HEK293 (cell line): ENCODE measurements at regions not wholly inside any gene's neighbourhood (a gene's known extent, or its start where the extent isn't known, plus 50 kb on each side); places are given as distances from the start of the nearest gene placed in this dataset.

ENCODE experiments used
- CTCF ChIA-PET: fragments of 350-600 bp; formaldehyde crosslinking; extraction: SDS; loops from one replicate; lab custom pipeline; 2021; ENCODE audit warnings: antibody characterized with exemption; lab: Yijun Ruan, JAX
- POLR2A ChIA-PET: fragments of 300-600 bp; formaldehyde crosslinking; extraction: SDS; loops from one replicate; lab custom pipeline; 2020; ENCODE audit warnings: antibody characterized with exemption, inconsistent platforms; lab: Yijun Ruan, JAX
- H3K27ac ChIP-seq: fragments of 200-500 bp; sonication (Bioruptor generic); 2 replicates; pipeline ENCODE4 v1.5.1; 2014; ENCODE audit warnings: low read depth, low read length, control low read depth, inconsistent platforms; ENCODE audit errors: extremely low read depth
- H3K36me3 ChIP-seq, 2 experiments: fragments of 200-500 bp in 1 of 2; sonication (Bioruptor generic) in 1 of 2; 1 replicate in 1 of 2; 2 replicates in 1 of 2; pipeline ENCODE4 v1.5.1; 2014 to 2017; ENCODE audit warnings: inconsistent platforms in 2 of 2, low read length in 2 of 2; ENCODE audit not compliant: control insufficient read depth in 2 of 2, insufficient read depth in 1 of 2
- H3K4me1 ChIP-seq: fragments of 200-500 bp; sonication (Bioruptor generic); 2 replicates; pipeline ENCODE4 v1.5.1; 2014; ENCODE audit warnings: mild to moderate bottlenecking, low read length, inconsistent platforms; ENCODE audit not compliant: control insufficient read depth, insufficient read depth
- H3K4me3 ChIP-seq: 2 replicates; pipeline ENCODE4 v1.5.1; 2011; ENCODE audit warnings: low read depth, mild to moderate bottlenecking, control low read depth, low read length, moderate library complexity
- H3K9me3 ChIP-seq: fragments of 200-500 bp; sonication (Bioruptor generic); 2 replicates; pipeline ENCODE4 v1.5.1; 2014; ENCODE audit warnings: low read depth, low read length, inconsistent platforms; ENCODE audit not compliant: control insufficient read depth, insufficient read depth
- GLIS1 ChIP-seq: fragments of 450-650 bp; formaldehyde crosslinking; IDR thresholded peaks from 2 replicates; pipeline ENCODE4 v1.5.1; 2016; ENCODE audit warnings: missing biosample characterization, missing genetic modification characterization
- OVOL3 ChIP-seq: fragments of 450-650 bp; formaldehyde crosslinking; IDR thresholded peaks from 2 replicates; pipeline ENCODE4 v1.5.1; 2016; ENCODE audit warnings: missing biosample characterization, missing genetic modification characterization
- PRDM1 ChIP-seq: fragments of 450-650 bp; formaldehyde crosslinking; IDR thresholded peaks from 2 replicates; pipeline ENCODE4; 2016; ENCODE audit warnings: missing biosample characterization, missing genetic modification characterization
- YY2 ChIP-seq: fragments of 450-650 bp; formaldehyde crosslinking; IDR thresholded peaks from 2 replicates; pipeline ENCODE4 v1.5.1; 2016; ENCODE audit warnings: missing biosample characterization, missing genetic modification characterization
- ZBTB17 ChIP-seq: fragments of 450-650 bp; formaldehyde crosslinking; IDR thresholded peaks from 2 replicates; pipeline ENCODE4 v1.5.1; 2016; ENCODE audit warnings: missing biosample characterization, missing genetic modification characterization
- ZFP37 ChIP-seq: fragments of 450-650 bp; formaldehyde crosslinking; IDR thresholded peaks from 2 replicates; pipeline ENCODE4 v1.5.1; 2016; ENCODE audit warnings: missing biosample characterization, missing genetic modification characterization
- ZFP41 ChIP-seq: fragments of 450-650 bp; formaldehyde crosslinking; IDR thresholded peaks from 2 replicates; pipeline ENCODE4 v1.5.1; 2016; ENCODE audit warnings: missing biosample characterization, missing genetic modification characterization, borderline replicate concordance
- ZNF112 ChIP-seq: fragments of 450-650 bp; formaldehyde crosslinking; IDR thresholded peaks from 2 replicates; pipeline ENCODE4 v1.5.0; 2017; ENCODE audit warnings: missing biosample characterization, missing genetic modification characterization
- ZNF138 ChIP-seq: fragments of 450-650 bp; formaldehyde crosslinking; IDR thresholded peaks from 2 replicates; pipeline ENCODE4 v1.5.1; 2016; ENCODE audit warnings: missing biosample characterization, missing genetic modification characterization, borderline replicate concordance
- ZNF211 ChIP-seq: fragments of 450-650 bp; formaldehyde crosslinking; IDR thresholded peaks from 2 replicates; pipeline ENCODE4 v1.5.1; 2016; ENCODE audit warnings: low read depth, missing biosample characterization, missing genetic modification characterization
- ZNF266 ChIP-seq: fragments of 450-650 bp; formaldehyde crosslinking; IDR thresholded peaks from 2 replicates; pipeline ENCODE4 v1.5.1; 2016; ENCODE audit warnings: missing biosample characterization, missing genetic modification characterization, low read depth
- ZNF324 ChIP-seq: fragments of 450-650 bp; formaldehyde crosslinking; IDR thresholded peaks from 2 replicates; pipeline ENCODE4 v1.5.1; 2016; ENCODE audit warnings: missing biosample characterization, missing genetic modification characterization
- ZNF354C ChIP-seq: fragments of 450-650 bp; formaldehyde crosslinking; IDR thresholded peaks from 2 replicates; pipeline ENCODE4 v1.5.1; 2016; ENCODE audit warnings: missing biosample characterization, missing genetic modification characterization, low read depth, borderline replicate concordance
- ZNF366 ChIP-seq: fragments of 450-650 bp; formaldehyde crosslinking; conservative IDR thresholded peaks from 2 replicates; pipeline ENCODE4 v1.5.1; 2016; ENCODE audit warnings: missing biosample characterization, missing genetic modification characterization
- ZNF473 ChIP-seq: fragments of 450-650 bp; formaldehyde crosslinking; IDR thresholded peaks from 2 replicates; pipeline ENCODE4 v1.5.1; 2017; ENCODE audit warnings: missing biosample characterization, missing genetic modification characterization
- ZNF561 ChIP-seq: fragments of 450-650 bp; IDR thresholded peaks from 2 replicates; pipeline ENCODE4 v1.5.1; 2018; ENCODE audit warnings: missing biosample characterization, missing genetic modification characterization, borderline replicate concordance
- ZNF660 ChIP-seq: fragments of 450-650 bp; IDR thresholded peaks from 2 replicates; pipeline ENCODE4 v1.5.1; 2018; ENCODE audit warnings: missing biosample characterization, mild to moderate bottlenecking, missing genetic modification characterization
- ZNF791 ChIP-seq: fragments of 450-650 bp; formaldehyde crosslinking; IDR thresholded peaks from 2 replicates; pipeline ENCODE4 v1.5.1; 2016; ENCODE audit warnings: missing biosample characterization, missing genetic modification characterization
- ZSCAN30 ChIP-seq: fragments of 450-650 bp; IDR thresholded peaks from 2 replicates; pipeline ENCODE4 v1.5.1; 2018; ENCODE audit warnings: missing biosample characterization, mild to moderate bottlenecking, missing genetic modification characterization, moderate library complexity
- TF ChIP-seq, protein P1 (sequence below): fragments of 450-650 bp; formaldehyde crosslinking; IDR thresholded peaks from 2 replicates; pipeline ENCODE4 v1.5.1; 2016; ENCODE audit warnings: missing biosample characterization, missing genetic modification characterization
- TF ChIP-seq, protein P2 (sequence below): fragments of 450-650 bp; formaldehyde crosslinking; IDR thresholded peaks from 2 replicates; pipeline ENCODE4 v1.5.1; 2017; ENCODE audit warnings: missing biosample characterization, missing genetic modification characterization
- TF ChIP-seq, protein P3 (sequence below): fragments of 450-650 bp; formaldehyde crosslinking; IDR thresholded peaks from 2 replicates; pipeline ENCODE4 v1.5.1; 2017; ENCODE audit warnings: missing biosample characterization, mild to moderate bottlenecking, missing genetic modification characterization, moderate library complexity
- TF ChIP-seq, protein P4 (sequence below): fragments of 450-650 bp; formaldehyde crosslinking; IDR thresholded peaks from 2 replicates; pipeline ENCODE4 v1.5.1; 2016; ENCODE audit warnings: missing biosample characterization, missing genetic modification characterization
- TF ChIP-seq, protein P5 (sequence below): fragments of 450-650 bp; formaldehyde crosslinking; IDR thresholded peaks from 2 replicates; pipeline ENCODE4 v1.5.1; 2017; ENCODE audit warnings: missing biosample characterization, missing genetic modification characterization
- TF ChIP-seq, protein P6 (sequence below): fragments of 450-650 bp; formaldehyde crosslinking; IDR thresholded peaks from 2 replicates; pipeline ENCODE4 v1.5.1; 2016; ENCODE audit warnings: missing biosample characterization, missing genetic modification characterization

DNA sequence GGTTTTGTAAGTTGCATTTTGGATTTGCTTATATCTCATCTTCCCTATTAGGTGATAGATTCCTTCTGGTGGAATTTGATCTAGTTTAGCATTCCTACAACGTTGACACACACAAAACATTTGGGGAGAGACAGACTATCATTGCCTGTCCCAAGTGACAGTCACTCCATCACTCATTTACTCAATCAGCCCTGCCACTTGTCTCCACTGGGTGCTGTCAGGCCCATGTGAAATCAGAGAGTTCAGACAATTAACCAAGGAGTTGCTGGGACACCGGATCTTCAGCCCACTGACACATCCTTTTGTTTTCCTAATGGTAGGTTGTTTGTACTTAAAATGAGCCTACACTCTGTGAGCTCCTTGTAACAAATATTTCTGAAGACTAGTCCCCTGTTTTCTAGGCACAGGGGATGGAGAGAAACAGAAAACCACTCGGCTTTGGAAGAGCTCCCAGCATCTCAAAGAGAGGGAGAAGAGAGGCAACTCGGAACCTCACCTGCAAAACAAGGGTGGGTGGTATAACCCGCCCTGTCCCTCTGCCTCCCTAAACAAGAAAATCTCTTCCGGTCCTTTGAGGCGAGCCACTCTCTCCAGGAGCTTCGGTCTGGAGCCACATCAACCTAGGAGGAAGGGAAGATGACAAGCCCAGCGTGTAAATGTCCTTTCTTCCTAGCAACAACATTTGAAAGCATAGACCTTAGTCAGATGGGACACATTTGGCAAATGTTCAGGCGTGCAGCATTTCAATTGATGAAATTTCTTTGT, 440.9 kb upstream of the KLF12 start:
- ChIA-PET POLR2A (no interaction called here), CTCF (no interaction called here)
- H3K27ac ChIP-seq: no peak overlapping the region
- no peaks in the 10 kb centered on the region for H3K4me1 ChIP-seq
- no peaks in the 10 kb centered on the region for H3K9me3 ChIP-seq
- peak overlapping the region; percentile 32 for H3K4me3 ChIP-seq
- no peaks in the 10 kb centered on the region for H3K36me3 ChIP-seq
- TF ChIP-seq ZSCAN30 (tag by site-specific recombination) (no peak), ZNF211 (tag by site-specific recombination) (no peak), ZNF266 (tag by site-specific recombination) (no peak), ZFP37 (tag by site-specific recombination) (0 out of 2 replicates have a peak, but pooled peaks have one; percentile 22), ZFP41 (tag by site-specific recombination) (no peak), ZNF138 (tag by site-specific recombination) (no peak), ZNF366 (tag by site-specific recombination) (0 out of 2 replicates have a peak, but pooled peaks have one; percentile 17), ZBTB17 (tag by site-specific recombination) (peak; percentile 39; the same call in 1 of the 2 replicates), ZNF324 (tag by site-specific recombination) (no peak), ZNF791 (tag by site-specific recombination) (no peak), ZNF354C (tag by site-specific recombination) (no peak), ZNF561 (no peak), ZNF660 (tag by site-specific recombination) (no peak), ZNF473 (tag by site-specific recombination) (no peak), GLIS1 (tag by site-specific recombination) (no peak), ZNF112 (tag by site-specific recombination) (no peak), PRDM1 (tag by site-specific recombination) (0 out of 2 replicates have a peak, but pooled peaks have one; percentile 10), YY2 (no peak), OVOL3 (tag by site-specific recombination) (no peak)
- TF ChIP-seq, protein P1, sequence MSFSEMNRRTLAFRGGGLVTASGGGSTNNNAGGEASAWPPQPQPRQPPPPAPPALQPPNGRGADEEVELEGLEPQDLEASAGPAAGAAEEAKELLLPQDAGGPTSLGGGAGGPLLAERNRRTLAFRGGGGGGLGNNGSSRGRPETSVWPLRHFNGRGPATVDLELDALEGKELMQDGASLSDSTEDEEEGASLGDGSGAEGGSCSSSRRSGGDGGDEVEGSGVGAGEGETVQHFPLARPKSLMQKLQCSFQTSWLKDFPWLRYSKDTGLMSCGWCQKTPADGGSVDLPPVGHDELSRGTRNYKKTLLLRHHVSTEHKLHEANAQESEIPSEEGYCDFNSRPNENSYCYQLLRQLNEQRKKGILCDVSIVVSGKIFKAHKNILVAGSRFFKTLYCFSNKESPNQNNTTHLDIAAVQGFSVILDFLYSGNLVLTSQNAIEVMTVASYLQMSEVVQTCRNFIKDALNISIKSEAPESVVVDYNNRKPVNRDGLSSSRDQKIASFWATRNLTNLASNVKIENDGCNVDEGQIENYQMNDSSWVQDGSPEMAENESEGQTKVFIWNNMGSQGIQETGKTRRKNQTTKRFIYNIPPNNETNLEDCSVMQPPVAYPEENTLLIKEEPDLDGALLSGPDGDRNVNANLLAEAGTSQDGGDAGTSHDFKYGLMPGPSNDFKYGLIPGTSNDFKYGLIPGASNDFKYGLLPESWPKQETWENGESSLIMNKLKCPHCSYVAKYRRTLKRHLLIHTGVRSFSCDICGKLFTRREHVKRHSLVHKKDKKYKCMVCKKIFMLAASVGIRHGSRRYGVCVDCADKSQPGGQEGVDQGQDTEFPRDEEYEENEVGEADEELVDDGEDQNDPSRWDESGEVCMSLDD (tag by site-specific recombination): no peak
- TF ChIP-seq, protein P2, sequence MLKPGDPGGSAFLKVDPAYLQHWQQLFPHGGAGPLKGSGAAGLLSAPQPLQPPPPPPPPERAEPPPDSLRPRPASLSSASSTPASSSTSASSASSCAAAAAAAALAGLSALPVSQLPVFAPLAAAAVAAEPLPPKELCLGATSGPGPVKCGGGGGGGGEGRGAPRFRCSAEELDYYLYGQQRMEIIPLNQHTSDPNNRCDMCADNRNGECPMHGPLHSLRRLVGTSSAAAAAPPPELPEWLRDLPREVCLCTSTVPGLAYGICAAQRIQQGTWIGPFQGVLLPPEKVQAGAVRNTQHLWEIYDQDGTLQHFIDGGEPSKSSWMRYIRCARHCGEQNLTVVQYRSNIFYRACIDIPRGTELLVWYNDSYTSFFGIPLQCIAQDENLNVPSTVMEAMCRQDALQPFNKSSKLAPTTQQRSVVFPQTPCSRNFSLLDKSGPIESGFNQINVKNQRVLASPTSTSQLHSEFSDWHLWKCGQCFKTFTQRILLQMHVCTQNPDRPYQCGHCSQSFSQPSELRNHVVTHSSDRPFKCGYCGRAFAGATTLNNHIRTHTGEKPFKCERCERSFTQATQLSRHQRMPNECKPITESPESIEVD (tag by site-specific recombination): no peak
- TF ChIP-seq, protein P3, sequence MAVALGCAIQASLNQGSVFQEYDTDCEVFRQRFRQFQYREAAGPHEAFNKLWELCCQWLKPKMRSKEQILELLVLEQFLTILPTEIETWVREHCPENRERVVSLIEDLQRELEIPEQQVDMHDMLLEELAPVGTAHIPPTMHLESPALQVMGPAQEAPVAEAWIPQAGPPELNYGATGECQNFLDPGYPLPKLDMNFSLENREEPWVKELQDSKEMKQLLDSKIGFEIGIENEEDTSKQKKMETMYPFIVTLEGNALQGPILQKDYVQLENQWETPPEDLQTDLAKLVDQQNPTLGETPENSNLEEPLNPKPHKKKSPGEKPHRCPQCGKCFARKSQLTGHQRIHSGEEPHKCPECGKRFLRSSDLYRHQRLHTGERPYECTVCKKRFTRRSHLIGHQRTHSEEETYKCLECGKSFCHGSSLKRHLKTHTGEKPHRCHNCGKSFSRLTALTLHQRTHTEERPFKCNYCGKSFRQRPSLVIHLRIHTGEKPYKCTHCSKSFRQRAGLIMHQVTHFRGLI (tag by site-specific recombination): no peak
- TF ChIP-seq, protein P4, sequence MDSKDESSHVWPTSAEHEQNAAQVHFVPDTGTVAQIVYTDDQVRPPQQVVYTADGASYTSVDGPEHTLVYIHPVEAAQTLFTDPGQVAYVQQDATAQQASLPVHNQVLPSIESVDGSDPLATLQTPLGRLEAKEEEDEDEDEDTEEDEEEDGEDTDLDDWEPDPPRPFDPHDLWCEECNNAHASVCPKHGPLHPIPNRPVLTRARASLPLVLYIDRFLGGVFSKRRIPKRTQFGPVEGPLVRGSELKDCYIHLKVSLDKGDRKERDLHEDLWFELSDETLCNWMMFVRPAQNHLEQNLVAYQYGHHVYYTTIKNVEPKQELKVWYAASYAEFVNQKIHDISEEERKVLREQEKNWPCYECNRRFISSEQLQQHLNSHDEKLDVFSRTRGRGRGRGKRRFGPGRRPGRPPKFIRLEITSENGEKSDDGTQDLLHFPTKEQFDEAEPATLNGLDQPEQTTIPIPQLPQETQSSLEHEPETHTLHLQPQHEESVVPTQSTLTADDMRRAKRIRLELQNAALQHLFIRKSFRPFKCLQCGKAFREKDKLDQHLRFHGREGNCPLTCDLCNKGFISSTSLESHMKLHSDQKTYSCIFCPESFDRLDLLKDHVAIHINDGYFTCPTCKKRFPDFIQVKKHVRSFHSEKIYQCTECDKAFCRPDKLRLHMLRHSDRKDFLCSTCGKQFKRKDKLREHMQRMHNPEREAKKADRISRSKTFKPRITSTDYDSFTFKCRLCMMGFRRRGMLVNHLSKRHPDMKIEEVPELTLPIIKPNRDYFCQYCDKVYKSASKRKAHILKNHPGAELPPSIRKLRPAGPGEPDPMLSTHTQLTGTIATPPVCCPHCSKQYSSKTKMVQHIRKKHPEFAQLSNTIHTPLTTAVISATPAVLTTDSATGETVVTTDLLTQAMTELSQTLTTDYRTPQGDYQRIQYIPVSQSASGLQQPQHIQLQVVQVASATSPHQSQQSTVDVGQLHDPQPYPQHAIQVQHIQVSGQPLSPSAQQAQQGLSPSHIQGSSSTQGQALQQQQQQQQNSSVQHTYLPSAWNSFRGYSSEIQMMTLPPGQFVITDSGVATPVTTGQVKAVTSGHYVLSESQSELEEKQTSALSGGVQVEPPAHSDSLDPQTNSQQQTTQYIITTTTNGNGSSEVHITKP (tag by site-specific recombination): peak; percentile 82
- TF ChIP-seq, protein P5, sequence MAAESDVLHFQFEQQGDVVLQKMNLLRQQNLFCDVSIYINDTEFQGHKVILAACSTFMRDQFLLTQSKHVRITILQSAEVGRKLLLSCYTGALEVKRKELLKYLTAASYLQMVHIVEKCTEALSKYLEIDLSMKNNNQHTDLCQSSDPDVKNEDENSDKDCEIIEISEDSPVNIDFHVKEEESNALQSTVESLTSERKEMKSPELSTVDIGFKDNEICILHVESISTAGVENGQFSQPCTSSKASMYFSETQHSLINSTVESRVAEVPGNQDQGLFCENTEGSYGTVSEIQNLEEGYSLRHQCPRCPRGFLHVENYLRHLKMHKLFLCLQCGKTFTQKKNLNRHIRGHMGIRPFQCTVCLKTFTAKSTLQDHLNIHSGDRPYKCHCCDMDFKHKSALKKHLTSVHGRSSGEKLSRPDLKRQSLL (tag by site-specific recombination): no peak
- TF ChIP-seq, protein P6, sequence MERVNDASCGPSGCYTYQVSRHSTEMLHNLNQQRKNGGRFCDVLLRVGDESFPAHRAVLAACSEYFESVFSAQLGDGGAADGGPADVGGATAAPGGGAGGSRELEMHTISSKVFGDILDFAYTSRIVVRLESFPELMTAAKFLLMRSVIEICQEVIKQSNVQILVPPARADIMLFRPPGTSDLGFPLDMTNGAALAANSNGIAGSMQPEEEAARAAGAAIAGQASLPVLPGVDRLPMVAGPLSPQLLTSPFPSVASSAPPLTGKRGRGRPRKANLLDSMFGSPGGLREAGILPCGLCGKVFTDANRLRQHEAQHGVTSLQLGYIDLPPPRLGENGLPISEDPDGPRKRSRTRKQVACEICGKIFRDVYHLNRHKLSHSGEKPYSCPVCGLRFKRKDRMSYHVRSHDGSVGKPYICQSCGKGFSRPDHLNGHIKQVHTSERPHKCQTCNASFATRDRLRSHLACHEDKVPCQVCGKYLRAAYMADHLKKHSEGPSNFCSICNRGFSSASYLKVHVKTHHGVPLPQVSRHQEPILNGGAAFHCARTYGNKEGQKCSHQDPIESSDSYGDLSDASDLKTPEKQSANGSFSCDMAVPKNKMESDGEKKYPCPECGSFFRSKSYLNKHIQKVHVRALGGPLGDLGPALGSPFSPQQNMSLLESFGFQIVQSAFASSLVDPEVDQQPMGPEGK (tag by site-specific recombination): no peak
